Peyer's patch (tissue), 4 donors: ENCODE measurements at regions not wholly inside any gene's neighbourhood (a gene's known extent, or its start where the extent isn't known, plus 50 kb on each side); places are given as distances from the start of the nearest gene placed in this dataset.

Experiments used
- DNase-seq, 3 donors: peaks; one replicate each; pipeline ENCODE4 v3.0.0-alpha.2; 2017 to 2019
- H3K27ac ChIP-seq, 4 donors: fragments of 200-600 bp; sonication (generic); one replicate each; pipeline ENCODE4 v1.5.1; 2016 to 2019
- H3K27me3 ChIP-seq, 2 donors: fragments of 200-600 bp; sonication (generic); one replicate each; pipeline ENCODE4 v1.5.1; 2019
- H3K36me3 ChIP-seq, 3 donors: fragments of 200-600 bp; sonication (generic); one replicate each; pipeline ENCODE4 v1.5.1; 2016 to 2019
- H3K4me1 ChIP-seq, 4 donors: fragments of 200-600 bp; sonication (generic); one replicate each; pipeline ENCODE4 v1.5.1; 2016 to 2019
- H3K4me3 ChIP-seq, 4 donors: fragments of 200-600 bp; sonication (generic); 1 replicate in 3 of 4; 2 replicates in 1 of 4; pipeline ENCODE4 v1.5.1; 2016 to 2019; ENCODE audit warnings: mild to moderate bottlenecking in 1 of 4
- H3K9me3 ChIP-seq, 4 donors: fragments of 200-600 bp; sonication (generic); one replicate each; pipeline ENCODE4 v1.5.1; 2016 to 2019; ENCODE audit warnings: mild to moderate bottlenecking in 1 of 4
- POLR2A ChIP-seq, 2 donors: fragments of 450-650 bp; IDR thresholded peaks; one replicate each; pipeline ENCODE4 v1.5.1; 2017; ENCODE audit warnings: antibody characterized with exemption in 2 of 2, mild to moderate bottlenecking in 2 of 2, moderate library complexity in 2 of 2
- TF ChIP-seq, protein P1 (sequence below), 6 experiments: fragments of 450-650 bp in 4 of 6; fragments of 200-600 bp in 2 of 6; sonication (generic) in 1 of 6; IDR thresholded peaks; one replicate each; pipeline ENCODE4 v1.5.1; 2017 to 2019; ENCODE audit warnings: antibody characterized with exemption in 6 of 6, mild to moderate bottlenecking in 3 of 6, moderate library complexity in 1 of 6

GRCh38 chr4:134762053-134762452, 560.5 kb upstream of the PABPC4L start:
- no peak for DNase-seq
- no peaks in the 10 kb centered on the region for H3K4me1 ChIP-seq
- no peaks in the 10 kb centered on the region for H3K9me3 ChIP-seq
- TF ChIP-seq, protein P1, sequence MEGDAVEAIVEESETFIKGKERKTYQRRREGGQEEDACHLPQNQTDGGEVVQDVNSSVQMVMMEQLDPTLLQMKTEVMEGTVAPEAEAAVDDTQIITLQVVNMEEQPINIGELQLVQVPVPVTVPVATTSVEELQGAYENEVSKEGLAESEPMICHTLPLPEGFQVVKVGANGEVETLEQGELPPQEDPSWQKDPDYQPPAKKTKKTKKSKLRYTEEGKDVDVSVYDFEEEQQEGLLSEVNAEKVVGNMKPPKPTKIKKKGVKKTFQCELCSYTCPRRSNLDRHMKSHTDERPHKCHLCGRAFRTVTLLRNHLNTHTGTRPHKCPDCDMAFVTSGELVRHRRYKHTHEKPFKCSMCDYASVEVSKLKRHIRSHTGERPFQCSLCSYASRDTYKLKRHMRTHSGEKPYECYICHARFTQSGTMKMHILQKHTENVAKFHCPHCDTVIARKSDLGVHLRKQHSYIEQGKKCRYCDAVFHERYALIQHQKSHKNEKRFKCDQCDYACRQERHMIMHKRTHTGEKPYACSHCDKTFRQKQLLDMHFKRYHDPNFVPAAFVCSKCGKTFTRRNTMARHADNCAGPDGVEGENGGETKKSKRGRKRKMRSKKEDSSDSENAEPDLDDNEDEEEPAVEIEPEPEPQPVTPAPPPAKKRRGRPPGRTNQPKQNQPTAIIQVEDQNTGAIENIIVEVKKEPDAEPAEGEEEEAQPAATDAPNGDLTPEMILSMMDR (IDR thresholded peaks at IDR 0.05): no peak
- TF ChIP-seq POLR2A (IDR thresholded peaks at IDR 0.05): no peak
- no peaks in the 10 kb centered on the region for H3K27me3 ChIP-seq
- H3K36me3 ChIP-seq: no peaks in the 10 kb centered on the region
- no peak overlapping the region for H3K4me3 ChIP-seq
- H3K27ac ChIP-seq: no peak overlapping the region

DNA sequence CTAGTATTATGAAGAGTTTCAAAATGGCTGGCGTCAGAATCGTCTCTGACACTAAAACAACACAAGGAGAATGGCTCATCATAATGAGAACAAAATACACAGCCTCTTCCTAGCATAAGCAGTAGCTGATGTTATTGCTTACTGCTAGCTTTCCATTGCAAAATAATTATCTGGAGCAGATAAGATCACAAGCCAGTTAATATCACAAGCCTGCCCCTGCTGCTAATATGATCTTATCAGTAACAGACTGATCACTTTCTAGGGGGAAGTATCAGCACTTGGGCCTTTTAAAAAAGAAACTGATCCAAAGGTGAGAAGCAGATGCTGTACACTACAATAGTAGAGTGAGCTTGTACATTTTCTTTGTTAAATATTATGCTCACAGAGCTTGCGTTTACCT, 554.8 kb upstream of the PABPC4L start:
- no peaks in the 10 kb centered on the region for H3K4me1 ChIP-seq
- TF ChIP-seq, protein P1 (IDR thresholded peaks at IDR 0.05): no peak
- no peak for TF ChIP-seq POLR2A (IDR thresholded peaks at IDR 0.05)
- no peak for DNase-seq

DNA sequence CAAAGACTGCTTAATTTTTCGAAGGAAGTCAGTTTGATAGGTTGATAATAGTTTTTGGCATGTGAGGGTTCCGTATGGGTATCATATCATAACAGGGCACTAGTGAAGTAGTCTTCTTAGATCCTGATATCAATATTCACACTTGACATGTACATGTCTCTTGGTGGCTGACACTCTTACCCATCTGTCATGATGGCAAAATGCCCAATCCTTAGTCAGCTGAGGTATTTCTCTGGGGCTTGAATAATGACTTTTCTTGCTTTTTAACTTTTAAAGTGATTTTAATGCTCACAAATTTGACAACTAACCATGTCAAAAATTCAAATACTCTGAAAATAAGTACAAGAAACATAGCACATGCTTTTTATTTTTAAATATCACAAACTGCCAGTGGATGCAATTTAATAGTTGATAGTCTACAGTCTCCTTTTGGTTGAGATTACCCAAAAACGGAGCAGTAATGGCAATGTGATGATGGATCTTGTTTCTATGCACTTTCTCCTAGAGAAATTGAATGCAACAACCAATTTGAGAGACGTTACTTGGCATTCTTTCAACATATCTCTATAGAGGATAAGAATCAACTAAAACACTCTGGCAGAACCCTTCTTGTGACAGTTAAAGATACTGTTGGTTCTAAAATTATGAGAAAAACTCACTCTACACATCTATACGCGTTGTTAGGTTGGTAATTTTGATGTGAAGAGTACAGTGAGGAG, 552.9 kb upstream of the PABPC4L start:
- H3K27me3 ChIP-seq: no peaks in the 10 kb centered on the region
- TF ChIP-seq, protein P1 (IDR thresholded peaks at IDR 0.05): no peak
- no peak for TF ChIP-seq POLR2A (IDR thresholded peaks at IDR 0.05)
- no peaks in the 10 kb centered on the region for H3K9me3 ChIP-seq
- no peaks in the 10 kb centered on the region for H3K36me3 ChIP-seq
- H3K4me3 ChIP-seq: no peak overlapping the region
- no peak overlapping the region for H3K27ac ChIP-seq
- H3K4me1 ChIP-seq: no peaks in the 10 kb centered on the region
- DNase-seq: no peak

More for the DNA sequence above, 554.8 kb upstream of the PABPC4L start:
- H3K27me3 ChIP-seq: no peaks in the 10 kb centered on the region
- H3K4me3 ChIP-seq: no peak overlapping the region
- no peak overlapping the region for H3K27ac ChIP-seq
- no peaks in the 10 kb centered on the region for H3K36me3 ChIP-seq
- no peaks in the 10 kb centered on the region for H3K9me3 ChIP-seq

DNA sequence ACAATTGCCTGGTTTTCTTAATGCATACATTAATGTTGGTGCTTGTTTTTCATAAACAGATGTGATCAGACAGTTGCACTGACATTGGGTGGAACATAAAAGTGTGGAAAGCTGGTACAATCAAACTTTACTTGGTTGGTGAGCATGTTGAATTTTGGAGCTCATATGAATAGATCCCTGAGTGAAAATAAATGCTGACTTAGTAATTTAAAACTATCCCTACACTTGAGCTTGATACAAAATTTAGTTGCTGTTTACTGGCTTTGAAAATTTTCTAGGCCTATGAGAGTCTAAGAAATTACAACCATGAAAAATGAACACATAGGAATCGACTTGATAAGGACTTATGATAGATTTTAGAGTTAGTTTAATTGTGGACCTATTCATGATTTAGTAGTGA, 551.8 kb upstream of the PABPC4L start:
- H3K36me3 ChIP-seq: no peaks in the 10 kb centered on the region
- H3K27ac ChIP-seq: no peak overlapping the region
- H3K27me3 ChIP-seq: no peaks in the 10 kb centered on the region
- H3K9me3 ChIP-seq: no peaks in the 10 kb centered on the region
- TF ChIP-seq, protein P1 (IDR thresholded peaks at IDR 0.05): no peak
- TF ChIP-seq POLR2A (IDR thresholded peaks at IDR 0.05): no peak
- DNase-seq: no peak
- H3K4me3 ChIP-seq: no peak overlapping the region
- H3K4me1 ChIP-seq: no peaks in the 10 kb centered on the region

DNA sequence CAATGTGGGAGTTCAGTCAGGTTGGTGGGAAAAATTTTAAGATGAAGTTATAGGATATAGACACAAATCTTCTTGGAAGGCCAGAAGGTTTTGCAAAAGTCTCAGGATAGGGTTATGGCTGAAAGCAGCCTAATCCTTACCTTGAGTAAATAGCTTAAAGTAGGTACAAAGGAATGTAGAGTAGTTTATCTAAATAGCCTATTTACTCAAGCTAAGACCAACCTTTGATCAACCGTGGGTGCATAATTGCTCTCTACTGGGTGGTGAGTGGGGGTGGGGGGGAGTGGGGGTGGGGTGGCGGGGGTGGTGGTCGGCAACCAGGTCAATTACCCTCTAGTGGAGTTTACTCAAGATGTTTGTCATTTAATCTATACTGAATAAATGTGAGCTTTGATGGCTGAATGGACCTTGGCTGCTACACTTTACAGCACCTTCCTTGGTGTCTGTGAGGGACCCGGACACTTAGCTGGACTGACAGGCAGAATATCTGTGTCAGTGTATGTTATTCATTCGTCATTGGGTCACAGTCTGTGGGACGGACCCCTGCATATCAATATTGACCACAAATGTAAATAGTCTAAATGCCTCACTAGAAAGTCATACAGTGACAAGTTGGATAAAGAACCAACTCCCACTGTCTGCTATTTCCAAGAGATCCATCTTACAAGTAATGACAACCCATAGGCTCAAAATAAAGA, 545.7 kb upstream of the PABPC4L start:
- H3K27me3 ChIP-seq: no peaks in the 10 kb centered on the region
- H3K4me3 ChIP-seq: no peak overlapping the region
- no peaks in the 10 kb centered on the region for H3K36me3 ChIP-seq
- DNase-seq: no peak
- H3K4me1 ChIP-seq: no peaks in the 10 kb centered on the region
- no peak overlapping the region for H3K27ac ChIP-seq
- no peaks in the 10 kb centered on the region for H3K9me3 ChIP-seq
- no peak for TF ChIP-seq POLR2A (IDR thresholded peaks at IDR 0.05)
- TF ChIP-seq, protein P1 (IDR thresholded peaks at IDR 0.05): no peak
